SK-N-SH (cell line): ENCODE measurements at regions not wholly inside any gene's neighbourhood (a gene's known extent, or its start where the extent isn't known, plus 50 kb on each side); places are given as distances from the start of the nearest gene placed in this dataset.

Source experiments
- CTCF ChIA-PET: fragments of 300-600, 350-600 bp; formaldehyde crosslinking; extraction: SDS; loops from one replicate; lab custom pipeline; 2021; lab: Yijun Ruan, JAX
- POLR2A ChIA-PET: fragments of 350-600 bp; sonication (Branson Sonifier 250); formaldehyde crosslinking; extraction: SDS; loops from one replicate; lab custom pipeline; 2020; ENCODE audit warnings: antibody characterized with exemption, inconsistent platforms; lab: Yijun Ruan, JAX
- DNase-seq: peaks from one replicate; pipeline ENCODE4 v3.0.0; 2012
- H2AFZ ChIP-seq: fragments of 200-600 bp; sonication (generic); 2 replicates; pipeline ENCODE4 v1.8.1; 2016; ENCODE audit warnings: antibody characterized with exemption, mild to moderate bottlenecking, low read depth
- H3F3A ChIP-seq: fragments of 200-600 bp; sonication (generic); replicated peaks from 2 replicates; pipeline ENCODE3; 2016; ENCODE audit warnings: antibody characterized with exemption, mild to moderate bottlenecking; ENCODE audit not compliant: insufficient read depth
- H3K27ac ChIP-seq, 2 experiments: fragments of 200-500 bp in 1 of 2; fragments of 200-600 bp in 1 of 2; sonication (Bioruptor generic) in 1 of 2; sonication (generic), shearing (Covaris generic) in 1 of 2; 2 replicates each; pipeline versions ENCODE4 v1.5.1 to v1.6.1; 2014 to 2016; ENCODE audit warnings: low read depth in 2 of 2, inconsistent platforms in 1 of 2, low read length in 1 of 2, mild to moderate bottlenecking in 1 of 2, mixed read lengths in 1 of 2
- H3K27me3 ChIP-seq: fragments of 200-600 bp; sonication (generic), shearing (Covaris generic); 2 replicates; pipeline ENCODE4 v1.6.1; 2016; ENCODE audit warnings: mixed run types; ENCODE audit not compliant: insufficient read depth
- H3K36me3 ChIP-seq, 2 experiments: fragments of 200-500 bp in 1 of 2; fragments of 200-600 bp in 1 of 2; sonication (Bioruptor generic) in 1 of 2; sonication (generic) in 1 of 2; replicated peaks in 1 of 2; 2 replicates each; pipeline versions ENCODE3 to v1.5.1; 2014 to 2016; ENCODE audit warnings: low read length in 1 of 2, mild to moderate bottlenecking in 1 of 2; ENCODE audit not compliant: insufficient read depth in 2 of 2, control insufficient read depth in 1 of 2
- H3K4me1 ChIP-seq, 2 experiments: fragments of 200-500 bp in 1 of 2; fragments of 200-600 bp in 1 of 2; sonication (Bioruptor generic) in 1 of 2; sonication (generic), shearing (Covaris generic) in 1 of 2; 2 replicates each; pipeline versions ENCODE4 v1.5.1 to v1.6.1; 2014 to 2016; ENCODE audit warnings: low read depth in 1 of 2, low read length in 1 of 2, mixed run types in 1 of 2; ENCODE audit not compliant: insufficient read depth in 2 of 2, control insufficient read depth in 1 of 2
- H3K4me2 ChIP-seq: fragments of 200-600 bp; sonication (generic), shearing (Covaris generic); 2 replicates; pipeline ENCODE4 v1.6.1; 2017; ENCODE audit warnings: mixed run types
- H3K4me3 ChIP-seq, 2 experiments: fragments of 200-500 bp in 1 of 2; fragments of 200-600 bp in 1 of 2; sonication (Bioruptor generic) in 1 of 2; sonication (generic), shearing (Covaris generic) in 1 of 2; 2 replicates each; pipeline versions ENCODE4 v1.5.1 to v1.8.1; 2014 to 2016; ENCODE audit warnings: low read depth in 2 of 2, inconsistent platforms in 1 of 2, low read length in 1 of 2, mild to moderate bottlenecking in 1 of 2, mixed read lengths in 1 of 2, moderate library complexity in 1 of 2
- H3K79me2 ChIP-seq: fragments of 200-600 bp; sonication (generic); 2 replicates; pipeline ENCODE4 v1.8.1; 2017; ENCODE audit warnings: mild to moderate bottlenecking; ENCODE audit not compliant: insufficient read depth
- H3K9ac ChIP-seq: fragments of 200-600 bp; sonication (generic); 2 replicates; pipeline ENCODE4 v1.6.1; 2017; ENCODE audit warnings: mixed run types
- H3K9me2 ChIP-seq: fragments of 200-600 bp; sonication (generic); 2 replicates; pipeline ENCODE4 v1.6.1; 2017; ENCODE audit warnings: mixed run types
- H3K9me3 ChIP-seq: fragments of 200-600 bp; sonication (generic); 2 replicates; pipeline ENCODE4 v1.6.1; 2017; ENCODE audit warnings: mixed run types, mild to moderate bottlenecking, moderate library complexity
- H4K20me1 ChIP-seq: fragments of 200-600 bp; sonication (generic); 2 replicates; pipeline ENCODE4 v1.6.1; 2017; ENCODE audit warnings: mild to moderate bottlenecking, mixed run types; ENCODE audit not compliant: insufficient read depth
- ELF1 ChIP-seq: IDR thresholded peaks from 2 replicates; pipeline ENCODE4 v1.4.0; 2012
- EZH2phosphoT487 ChIP-seq: fragments of 200-600 bp; sonication (generic); IDR thresholded peaks from 2 replicates; pipeline ENCODE4 v1.6.1; 2017; ENCODE audit warnings: low read depth, mixed run types, mild to moderate bottlenecking, antibody characterized with exemption, moderate library complexity, borderline replicate concordance
- FOXJ3 ChIP-seq: sonication (generic); formaldehyde crosslinking; IDR thresholded peaks from 2 replicates; pipeline ENCODE4 v1.5.1; 2020; ENCODE audit warnings: mild to moderate bottlenecking, missing genetic modification reagents
- GATA2 ChIP-seq: sonication (generic); formaldehyde crosslinking; IDR thresholded peaks from 2 replicates; pipeline ENCODE4 v1.5.0; 2020; ENCODE audit warnings: mild to moderate bottlenecking, missing genetic modification reagents
- MEF2A ChIP-seq: IDR thresholded peaks from 2 replicates; pipeline ENCODE4 v1.4.0; 2012; ENCODE audit warnings: low read depth, borderline replicate concordance
- NFIC ChIP-seq: IDR thresholded peaks from 2 replicates; pipeline ENCODE4 v1.4.0; 2012; ENCODE audit warnings: borderline replicate concordance
- NRF1 ChIP-seq: IDR thresholded peaks from 2 replicates; pipeline ENCODE4 v1.6.1; 2012; ENCODE audit warnings: low read depth, mild to moderate bottlenecking, low read length
- RAD21 ChIP-seq: IDR thresholded peaks from 2 replicates; pipeline ENCODE4 v1.6.1; 2012; ENCODE audit warnings: mild to moderate bottlenecking, low read length
- RCOR1 ChIP-seq: fragments of 150-350 bp; IDR thresholded peaks from 2 replicates; pipeline ENCODE4 v1.6.1; 2017; ENCODE audit warnings: antibody characterized with exemption, low read length
- RFX5 ChIP-seq: IDR thresholded peaks from 2 replicates; pipeline ENCODE4 v1.6.1; 2012; ENCODE audit warnings: mild to moderate bottlenecking, improper control_type of control experiment, low read length
- TAF1 ChIP-seq: IDR thresholded peaks from 2 replicates; pipeline ENCODE4 v1.6.1; 2012; ENCODE audit warnings: low read depth, mild to moderate bottlenecking, low read length, moderate library complexity, borderline replicate concordance
- TEAD4 ChIP-seq: IDR thresholded peaks from 2 replicates; pipeline ENCODE4 v1.4.0; 2012; ENCODE audit warnings: mild to moderate bottlenecking, borderline replicate concordance; ENCODE audit not compliant: insufficient read depth
- USF1 ChIP-seq: IDR thresholded peaks from 2 replicates; pipeline ENCODE4 v1.4.0; 2012; ENCODE audit warnings: low read depth, borderline replicate concordance
- YY1 ChIP-seq: IDR thresholded peaks from 2 replicates; pipeline ENCODE4 v1.4.0; 2012; ENCODE audit warnings: low read depth, mild to moderate bottlenecking
- ZBTB33 ChIP-seq: IDR thresholded peaks from 2 replicates; pipeline ENCODE4 v1.4.0; 2012; ENCODE audit warnings: low read depth, borderline replicate concordance
- WGBS: methylation state at CpG from one replicate; pipeline ENCODE4 v1.1.6; 2017; ENCODE audit warnings: low lambda C conversion rate; 5-methylcytosine and 5-hydroxymethylcytosine counted together
- TF ChIP-seq, protein P1 (sequence below): IDR thresholded peaks from 2 replicates; pipeline ENCODE4; 2012

- ChIA-PET POLR2A (no interaction called here), CTCF (interaction anchor here (1.3 to 3.9 kb wide), 2 partner anchors 151 to 320 kb away, joined by 5 to 23 read pairs; no protein-coding TSS in a partner anchor)
- Histone ChIP-seq H3K4me1 (peaks cover 0 to 58% of the 10 kb centered on the region in 2 experiments; a peak in 1 of 4 replicates), H3K79me2 (no peaks in the 10 kb centered on the region), H2AFZ (no peak overlapping the region)
- TF ChIP-seq USF1 (no peak), RAD21 (no peak), NRF1 (no peak), GATA2 (no peak), TEAD4 (no peak), RFX5 (no peak), FOXJ3 (CRISPR knock-in tag) (no peak), RCOR1 (no peak), YY1 (no peak), MEF2A (no peak), ZBTB33 (no peak), EZH2phosphoT487 (no peak), ELF1 (no peak), NFIC (no peak), TAF1 (no peak)
- TF ChIP-seq, protein P1, sequence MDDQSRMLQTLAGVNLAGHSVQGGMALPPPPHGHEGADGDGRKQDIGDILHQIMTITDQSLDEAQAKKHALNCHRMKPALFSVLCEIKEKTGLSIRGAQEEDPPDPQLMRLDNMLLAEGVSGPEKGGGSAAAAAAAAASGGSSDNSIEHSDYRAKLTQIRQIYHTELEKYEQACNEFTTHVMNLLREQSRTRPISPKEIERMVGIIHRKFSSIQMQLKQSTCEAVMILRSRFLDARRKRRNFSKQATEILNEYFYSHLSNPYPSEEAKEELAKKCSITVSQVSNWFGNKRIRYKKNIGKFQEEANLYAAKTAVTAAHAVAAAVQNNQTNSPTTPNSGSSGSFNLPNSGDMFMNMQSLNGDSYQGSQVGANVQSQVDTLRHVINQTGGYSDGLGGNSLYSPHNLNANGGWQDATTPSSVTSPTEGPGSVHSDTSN, result no peak
- TF ChIP-seq, all 33 proteins: peak for 0
- Histone ChIP-seq H3F3A (no peaks in the 10 kb centered on the region), H4K20me1 (no peaks in the 10 kb centered on the region), H3K9me2 (no peaks in the 10 kb centered on the region), H3K27ac (no peak overlapping the region), H3K27me3 (peaks cover 39% of the 10 kb centered on the region; the same call in 1 of the 2 replicates), H3K9ac (no peak overlapping the region), H3K4me3 (no peak overlapping the region), H3K4me2 (no peak overlapping the region), H3K36me3 (no peaks in the 10 kb centered on the region), H3K9me3 (no peaks in the 10 kb centered on the region)
- 75% methylated on average over 9 of the region's 9 CpGs for WGBS
- DNase-seq, result no peak
These were observed 265.2 kb upstream of the TNRC6C start for GRCh38 chr17:77693301-77693700.
